SK-N-SH treated with all-trans-retinoic acid at 6 μM for 48 hours (cell line): ENCODE measurements at regions not wholly inside any gene's neighbourhood (a gene's known extent, or its start where the extent isn't known, plus 50 kb on each side); places are given as distances from the start of the nearest gene placed in this dataset.

Experiments used
- ATAC-seq: fragments of 200-7000 bp; cut with Tn5 transposase; 3 replicates; pipeline ENCODE4 v1.9.1; 2020; ENCODE audit warnings: mild to moderate bottlenecking, moderate library complexity
- ARNTL ChIP-seq: fragments of 450-650 bp; formaldehyde crosslinking; IDR thresholded peaks from 2 replicates; pipeline ENCODE4 v1.5.0; 2020; ENCODE audit warnings: low read depth, mild to moderate bottlenecking, moderate library complexity, borderline replicate concordance
- BACH2 ChIP-seq: fragments of 250-450 bp; sonication (Bioruptor Pico); IDR thresholded peaks from 2 replicates; pipeline ENCODE4 v1.9.0; 2021; ENCODE audit warnings: mild to moderate bottlenecking, borderline replicate concordance
- CSRNP3 ChIP-seq: fragments of 250-450 bp; sonication (Bioruptor Pico); IDR thresholded peaks from 2 replicates; pipeline ENCODE4 v1.5.1; 2021; ENCODE audit warnings: mild to moderate bottlenecking, moderate library complexity
- ESRRG ChIP-seq: fragments of 250-450 bp; sonication (Bioruptor Pico); IDR thresholded peaks from 2 replicates; pipeline ENCODE4 v1.6.1; 2021; ENCODE audit warnings: mild to moderate bottlenecking
- GLIS3 ChIP-seq: fragments of 250-450 bp; sonication (Bioruptor Pico); IDR thresholded peaks from 2 replicates; pipeline ENCODE4 v1.5.0; 2020; ENCODE audit warnings: mild to moderate bottlenecking, moderate library complexity
- ISL1 ChIP-seq: fragments of 250-450 bp; sonication (Bioruptor Pico); IDR thresholded peaks from 2 replicates; pipeline ENCODE4 v2.1.2; 2022; ENCODE audit warnings: mild to moderate bottlenecking, moderate library complexity
- OSR1 ChIP-seq: fragments of 250-450 bp; sonication (Bioruptor Pico); IDR thresholded peaks from 2 replicates; pipeline ENCODE4 v1.8.0; 2022; ENCODE audit warnings: moderate library complexity, mild to moderate bottlenecking, inconsistent platforms
- PATZ1 ChIP-seq: fragments of 250-450 bp; sonication (Bioruptor Pico); IDR thresholded peaks from 2 replicates; pipeline ENCODE4 v1.8.0; 2020; ENCODE audit warnings: mild to moderate bottlenecking, moderate library complexity, borderline replicate concordance
- PPARA ChIP-seq: fragments of 250-450 bp; sonication (Bioruptor Pico); IDR thresholded peaks from 2 replicates; pipeline ENCODE4 v1.5.0; 2020; ENCODE audit warnings: mild to moderate bottlenecking, borderline replicate concordance
- RARB ChIP-seq: fragments of 250-450 bp; sonication (Bioruptor Pico); IDR thresholded peaks from 2 replicates; pipeline ENCODE4 v1.8.0; 2021; ENCODE audit warnings: mild to moderate bottlenecking, moderate library complexity
- SNAI2 ChIP-seq: fragments of 250-450 bp; sonication (Bioruptor Pico); IDR thresholded peaks from 2 replicates; pipeline ENCODE4 v1.5.0; 2020; ENCODE audit warnings: mild to moderate bottlenecking, moderate library complexity
- TCF4 ChIP-seq: fragments of 250-450 bp; sonication (Bioruptor Pico); IDR thresholded peaks from 2 replicates; pipeline ENCODE4 v1.8.0; 2021; ENCODE audit warnings: mild to moderate bottlenecking, moderate library complexity, borderline replicate concordance
- TOX ChIP-seq: fragments of 250-450 bp; sonication (Bioruptor Pico); IDR thresholded peaks from 2 replicates; pipeline ENCODE4 v1.8.0; 2021; ENCODE audit warnings: mild to moderate bottlenecking, moderate library complexity, borderline replicate concordance
- TSHZ2 ChIP-seq: fragments of 250-450 bp; sonication (Bioruptor Pico); IDR thresholded peaks from 2 replicates; pipeline ENCODE4 v1.5.0; 2020; ENCODE audit warnings: mild to moderate bottlenecking, moderate library complexity
- ZFP3 ChIP-seq: fragments of 250-450 bp; sonication (Bioruptor Pico); IDR thresholded peaks from 2 replicates; pipeline ENCODE4 v1.5.0; 2020; ENCODE audit warnings: mild to moderate bottlenecking, moderate library complexity
- ZNF565 ChIP-seq: fragments of 450-650 bp; formaldehyde crosslinking; conservative IDR thresholded peaks from 2 replicates; pipeline ENCODE4 v1.5.0; 2020; ENCODE audit warnings: low read depth, mild to moderate bottlenecking, moderate library complexity
- ZNF70 ChIP-seq: fragments of 450-650 bp; formaldehyde crosslinking; IDR thresholded peaks from 2 replicates; pipeline ENCODE4 v1.5.0; 2020; ENCODE audit warnings: mild to moderate bottlenecking, moderate library complexity
- ZNF8 ChIP-seq: fragments of 450-650 bp; formaldehyde crosslinking; IDR thresholded peaks from 2 replicates; pipeline ENCODE4 v1.5.0; 2020; ENCODE audit warnings: mild to moderate bottlenecking, moderate library complexity
- TF ChIP-seq, protein P1 (sequence below): fragments of 250-450 bp; sonication (Bioruptor Pico); IDR thresholded peaks from 2 replicates; pipeline ENCODE4 v1.5.1; 2020; ENCODE audit warnings: low read depth, mild to moderate bottlenecking, moderate library complexity

- TF ChIP-seq CSRNP3 (CRISPR knock-in tag) (no peak), OSR1 (CRISPR knock-in tag) (no peak), ARNTL (no peak), TOX (CRISPR knock-in tag) (no peak), BACH2 (CRISPR knock-in tag) (no peak), GLIS3 (CRISPR knock-in tag) (no peak), ZFP3 (CRISPR knock-in tag) (no peak), ZNF565 (no peak), TSHZ2 (CRISPR knock-in tag) (no peak), ZNF70 (CRISPR knock-in tag) (no peak), PPARA (CRISPR knock-in tag) (no peak), ESRRG (CRISPR knock-in tag) (no peak), SNAI2 (CRISPR knock-in tag) (no peak), RARB (CRISPR knock-in tag) (no peak), TCF4 (CRISPR knock-in tag) (no peak)
- TF ChIP-seq, all 23 proteins: peak for 0
- ATAC-seq = no peak
These were observed 228.5 kb downstream of the FZD1 start for GRCh38 chr7:91492773-91493172.

GRCh38 chr7:91494450-91494849, 230.2 kb downstream of the FZD1 start:
- no peak for ATAC-seq

More at GRCh38 chr7:91494450-91494849, 230.2 kb downstream of the FZD1 start:
- TF ChIP-seq PATZ1 (CRISPR knock-in tag) (no peak), TCF4 (CRISPR knock-in tag) (no peak), TSHZ2 (CRISPR knock-in tag) (no peak), PPARA (CRISPR knock-in tag) (no peak), CSRNP3 (CRISPR knock-in tag) (no peak), ZNF565 (no peak), ZNF70 (CRISPR knock-in tag) (no peak), ARNTL (no peak), BACH2 (CRISPR knock-in tag) (no peak), GLIS3 (CRISPR knock-in tag) (no peak), ZNF8 (CRISPR knock-in tag) (no peak), ISL1 (no peak), RARB (CRISPR knock-in tag) (no peak)
- TF ChIP-seq, protein P1, sequence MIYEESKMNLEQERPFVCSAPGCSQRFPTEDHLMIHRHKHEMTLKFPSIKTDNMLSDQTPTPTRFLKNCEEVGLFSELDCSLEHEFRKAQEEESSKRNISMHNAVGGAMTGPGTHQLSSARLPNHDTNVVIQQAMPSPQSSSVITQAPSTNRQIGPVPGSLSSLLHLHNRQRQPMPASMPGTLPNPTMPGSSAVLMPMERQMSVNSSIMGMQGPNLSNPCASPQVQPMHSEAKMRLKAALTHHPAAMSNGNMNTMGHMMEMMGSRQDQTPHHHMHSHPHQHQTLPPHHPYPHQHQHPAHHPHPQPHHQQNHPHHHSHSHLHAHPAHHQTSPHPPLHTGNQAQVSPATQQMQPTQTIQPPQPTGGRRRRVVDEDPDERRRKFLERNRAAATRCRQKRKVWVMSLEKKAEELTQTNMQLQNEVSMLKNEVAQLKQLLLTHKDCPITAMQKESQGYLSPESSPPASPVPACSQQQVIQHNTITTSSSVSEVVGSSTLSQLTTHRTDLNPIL (CRISPR knock-in tag) = no peak
- TF ChIP-seq, all 23 proteins: peak for 0
